HG03025 (cell line): ENCODE measurements at regions not wholly inside any gene's neighbourhood (a gene's known extent, or its start where the extent isn't known, plus 50 kb on each side); places are given as distances from the start of the nearest gene placed in this dataset.

Experiments used
- ATAC-seq: cut with Tn5 transposase; IDR thresholded peaks from one replicate; pipeline ENCODE4 v1.9.1; 2021; ENCODE audit warnings: mild to moderate bottlenecking, moderate library complexity; ENCODE audit not compliant: unreplicated experiment, low FRiP score

GRCh38 chr7:45979275-45980180 lies 58.5 kb upstream of the IGFBP3 start:
- ATAC-seq = no peak

- no peak for ATAC-seq
These were observed 57.7 kb upstream of the IGFBP3 start for GRCh38 chr7:45978731-45979211.

GRCh38 chr7:45978010-45978681 lies 57.1 kb upstream of the IGFBP3 start:
- no peak for ATAC-seq

- ATAC-seq = no peak
These were observed 56.2 kb upstream of the IGFBP3 start for GRCh38 chr7:45977256-45977780.

GRCh38 chr7:45976485-45976856 lies 55.4 kb upstream of the IGFBP3 start:
- no peak for ATAC-seq

GRCh38 chr7:45975847-45976484 lies 54.9 kb upstream of the IGFBP3 start:
- ATAC-seq = no peak

- no peak for ATAC-seq
These were observed 54.3 kb upstream of the IGFBP3 start for GRCh38 chr7:45975367-45975766.

- no peak for ATAC-seq
These were observed 53.7 kb upstream of the IGFBP3 start for GRCh38 chr7:45974540-45975360.

- ATAC-seq = no peak
These were observed 52.9 kb upstream of the IGFBP3 start for GRCh38 chr7:45973725-45974532.

GRCh38 chr7:45972629-45973312 lies 51.7 kb upstream of the IGFBP3 start:
- ATAC-seq = no peak

GRCh38 chr7:45971661-45972175 lies 50.6 kb upstream of the IGFBP3 start:
- ATAC-seq = no peak

- ATAC-seq = no peak
These were observed 50.1 kb upstream of the IGFBP3 start for GRCh38 chr7:45971171-45971570.
